ENCODE measurements at regions not wholly inside any gene's neighbourhood (a gene's known extent, or its start where the extent isn't known, plus 50 kb on each side); places are given as distances from the start of the nearest gene placed in this dataset.

- ChIA-PET POLR2A (ENCODE audit: partially characterized antibody) (no interaction called here), CTCF (ENCODE audit: partially characterized antibody) (no interaction called here)
- intact Hi-C loops (cut with micrococcal nuclease): no loop called here
- no peak overlapping the region for H3K27ac ChIP-seq (ENCODE audit: low read depth, low read length)
- no peaks in the 10 kb centered on the region for H3K36me3 ChIP-seq (ENCODE audit: insufficient read depth, low read length)
- Mint-ChIP-seq H3K36me3 (no peaks in the 10 kb centered on the region), H3K27ac (no peak overlapping the region), H3K4me3 (no peak overlapping the region), H3K9me3 (peaks cover 0 to 6% (median 3%) of the 10 kb centered on the region in 8 donors), H3K4me1 (no peaks in the 10 kb centered on the region), H3K27me3 (no peaks in the 10 kb centered on the region)
- no peaks in the 10 kb centered on the region for H3K9me3 ChIP-seq (ENCODE audit: control insufficient read depth in 1 of 2, low read length in 2 of 2)
- no peak for DNase-seq
- H3K4me3 ChIP-seq (ENCODE audit: low read length in 2 of 2): no peak overlapping the region
- no peaks in the 10 kb centered on the region for H3K27me3 ChIP-seq (ENCODE audit: insufficient read depth, low read length)
- no peaks in the 10 kb centered on the region for H3K4me1 ChIP-seq (ENCODE audit: insufficient read depth, low read length)
Observed at GRCh38 chr13:82565201-82565600, 1317.1 kb downstream of the SLITRK1 start.

- Mint-ChIP-seq H3K27ac (no peak overlapping the region), H3K4me1 (no peaks in the 10 kb centered on the region), H3K27me3 (no peaks in the 10 kb centered on the region), H3K36me3 (no peaks in the 10 kb centered on the region), H3K4me3 (no peak overlapping the region), H3K9me3 (peaks cover 0 to 3% (median 0%) of the 10 kb centered on the region in 8 donors)
- Histone ChIP-seq H3K27me3 (ENCODE audit: insufficient read depth, low read length) (no peaks in the 10 kb centered on the region), H3K4me3 (ENCODE audit: low read length in 2 of 2) (no peak overlapping the region), H3K9me3 (ENCODE audit: control insufficient read depth in 1 of 2, low read length in 2 of 2) (no peaks in the 10 kb centered on the region), H3K36me3 (ENCODE audit: insufficient read depth, low read length) (no peaks in the 10 kb centered on the region), H3K4me1 (ENCODE audit: insufficient read depth, low read length) (no peaks in the 10 kb centered on the region), H3K27ac (ENCODE audit: low read depth, low read length) (no peak overlapping the region)
- intact Hi-C loops (cut with micrococcal nuclease): no loop called here
- DNase-seq: no peak
- ChIA-PET CTCF (ENCODE audit: partially characterized antibody) (no interaction called here), POLR2A (ENCODE audit: partially characterized antibody) (no interaction called here)
Observed at GRCh38 chr13:82560889-82561288, 1321.4 kb downstream of the SLITRK1 start.

- H3K4me3 Mint-ChIP-seq: no peak overlapping the region
- peaks cover 0 to 4% (median 2%) of the 10 kb centered on the region in 8 donors for H3K9me3 Mint-ChIP-seq
- H3K36me3 ChIP-seq (ENCODE audit: insufficient read depth, low read length): no peaks in the 10 kb centered on the region
- H3K36me3 Mint-ChIP-seq: no peaks in the 10 kb centered on the region
- POLR2A ChIA-PET (ENCODE audit: partially characterized antibody): no interaction called here
- H3K27ac Mint-ChIP-seq: no peak overlapping the region
- H3K4me1 Mint-ChIP-seq: no peaks in the 10 kb centered on the region
- H3K4me3 ChIP-seq (ENCODE audit: low read length in 2 of 2): no peak overlapping the region
- H3K4me1 ChIP-seq (ENCODE audit: insufficient read depth, low read length): no peaks in the 10 kb centered on the region
- no peaks in the 10 kb centered on the region for H3K27me3 Mint-ChIP-seq
- intact Hi-C loops (cut with micrococcal nuclease): no loop called here
- CTCF ChIA-PET (ENCODE audit: partially characterized antibody): no interaction called here
- DNase-seq: no peak
- no peaks in the 10 kb centered on the region for H3K27me3 ChIP-seq (ENCODE audit: insufficient read depth, low read length)
- no peaks in the 10 kb centered on the region for H3K9me3 ChIP-seq (ENCODE audit: control insufficient read depth in 1 of 2, low read length in 2 of 2)
- no peak overlapping the region for H3K27ac ChIP-seq (ENCODE audit: low read depth, low read length)
Observed at GRCh38 chr13:82522872-82523271, 1359.4 kb downstream of the SLITRK1 start.

DNA sequence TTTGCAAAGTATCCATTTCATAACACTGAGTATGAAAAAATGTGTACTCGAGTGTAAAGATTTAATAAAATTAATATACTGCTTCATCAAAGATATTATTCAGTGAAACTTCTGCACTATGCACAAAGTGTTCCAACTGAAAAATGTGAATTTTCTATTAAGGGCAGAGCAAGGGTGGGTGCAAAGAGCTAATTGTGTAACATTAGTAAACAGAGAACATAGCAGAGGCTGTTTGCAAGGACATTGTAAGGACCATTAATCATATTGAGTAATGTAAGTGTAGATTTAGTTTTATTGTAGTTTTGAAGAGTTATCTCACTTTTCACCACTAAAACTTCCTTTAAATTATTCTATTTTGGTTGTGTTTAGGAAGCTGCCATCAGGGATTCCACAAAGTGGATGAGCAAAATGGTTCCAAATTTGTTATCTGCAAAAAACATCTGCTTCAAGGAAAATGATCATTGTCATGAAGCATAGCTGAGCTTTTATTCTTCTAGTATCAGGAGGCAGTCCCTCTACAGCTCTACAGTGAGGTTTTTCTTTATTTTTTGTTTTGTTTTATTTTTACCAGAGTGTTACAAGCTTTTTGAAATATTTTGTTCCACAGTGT, 1375.4 kb downstream of the SLITRK1 start:
- Mint-ChIP-seq H3K4me1 (no peaks in the 10 kb centered on the region), H3K27ac (no peak overlapping the region), H3K27me3 (no peaks in the 10 kb centered on the region), H3K4me3 (no peak overlapping the region), H3K9me3 (peaks cover 0 to 16% (median 5%) of the 10 kb centered on the region in 8 donors), H3K36me3 (no peaks in the 10 kb centered on the region)
- POLR2A ChIA-PET (ENCODE audit: partially characterized antibody): no interaction called here
- H3K27me3 ChIP-seq (ENCODE audit: insufficient read depth, low read length): no peaks in the 10 kb centered on the region
- H3K27ac ChIP-seq (ENCODE audit: low read depth, low read length): no peak overlapping the region
- no peaks in the 10 kb centered on the region for H3K9me3 ChIP-seq (ENCODE audit: control insufficient read depth in 1 of 2, low read length in 2 of 2)
- intact Hi-C loops (cut with micrococcal nuclease): no loop called here
- no peak overlapping the region for H3K4me3 ChIP-seq (ENCODE audit: low read length in 2 of 2)
- DNase-seq: no peak
- CTCF ChIA-PET (ENCODE audit: partially characterized antibody): no interaction called here
- no peaks in the 10 kb centered on the region for H3K36me3 ChIP-seq (ENCODE audit: insufficient read depth, low read length)
- H3K4me1 ChIP-seq (ENCODE audit: insufficient read depth, low read length): no peaks in the 10 kb centered on the region

DNA sequence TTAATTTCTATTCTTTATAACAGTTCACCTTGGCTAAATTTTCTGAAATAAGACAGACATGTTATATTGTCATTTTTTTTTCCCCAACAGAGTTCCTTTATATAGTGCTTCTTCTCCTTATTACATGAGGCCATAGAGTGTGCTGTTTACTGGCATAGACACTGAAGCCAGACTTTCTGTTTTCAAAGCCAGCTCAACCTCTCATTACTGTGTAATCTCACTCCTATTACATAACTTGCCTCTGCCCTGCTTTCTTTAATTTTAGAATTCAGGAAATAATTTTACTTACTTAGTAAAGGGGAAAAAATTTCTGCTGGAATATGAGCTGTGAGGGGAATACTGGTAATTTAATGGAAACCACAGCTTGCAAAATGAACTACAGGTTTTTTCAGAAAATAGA, 1380.4 kb downstream of the SLITRK1 start:
- H3K4me1 ChIP-seq (ENCODE audit: insufficient read depth, low read length): no peaks in the 10 kb centered on the region
- no peaks in the 10 kb centered on the region for H3K27me3 ChIP-seq (ENCODE audit: insufficient read depth, low read length)
- no peaks in the 10 kb centered on the region for H3K36me3 ChIP-seq (ENCODE audit: insufficient read depth, low read length)
- ChIA-PET POLR2A (ENCODE audit: partially characterized antibody) (no interaction called here), CTCF (ENCODE audit: partially characterized antibody) (no interaction called here)
- intact Hi-C loops (cut with micrococcal nuclease): no loop called here
- DNase-seq: no peak
- no peak overlapping the region for H3K27ac ChIP-seq (ENCODE audit: low read depth, low read length)
- no peaks in the 10 kb centered on the region for H3K4me1 Mint-ChIP-seq
- no peak overlapping the region for H3K4me3 Mint-ChIP-seq
- no peaks in the 10 kb centered on the region for H3K36me3 Mint-ChIP-seq
- H3K9me3 ChIP-seq (ENCODE audit: control insufficient read depth in 1 of 2, low read length in 2 of 2): no peaks in the 10 kb centered on the region
- no peaks in the 10 kb centered on the region for H3K27me3 Mint-ChIP-seq
- no peak overlapping the region for H3K4me3 ChIP-seq (ENCODE audit: low read length in 2 of 2)
- H3K9me3 Mint-ChIP-seq: peaks cover 0 to 7% (median under 1%) of the 10 kb centered on the region in 8 donors
- no peak overlapping the region for H3K27ac Mint-ChIP-seq

DNA sequence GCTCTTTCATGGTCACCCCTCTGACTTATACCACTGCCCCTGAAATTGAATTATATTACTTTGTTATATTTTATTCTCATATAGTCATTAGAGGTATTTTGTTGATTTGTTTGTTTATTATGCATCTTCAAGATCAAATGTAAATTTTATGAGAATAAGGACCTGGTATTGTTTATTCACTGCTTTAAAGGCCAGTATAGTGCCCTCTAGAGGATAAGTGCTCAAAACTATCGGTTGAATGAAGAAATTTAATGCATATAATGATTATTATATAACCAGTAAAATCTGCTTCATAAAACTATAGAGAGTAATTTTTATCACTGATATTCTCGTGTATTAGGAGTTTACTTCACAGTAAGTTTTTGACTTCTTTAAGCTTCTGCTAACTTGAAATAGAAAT, 1401.9 kb downstream of the SLITRK1 start:
- Mint-ChIP-seq H3K9me3 (peaks cover 0 to 8% (median 4%) of the 10 kb centered on the region in 8 donors), H3K27me3 (no peaks in the 10 kb centered on the region), H3K4me1 (no peaks in the 10 kb centered on the region), H3K4me3 (no peak overlapping the region), H3K36me3 (no peaks in the 10 kb centered on the region), H3K27ac (no peak overlapping the region)
- H3K4me1 ChIP-seq (ENCODE audit: insufficient read depth, low read length): no peaks in the 10 kb centered on the region
- intact Hi-C loops (cut with micrococcal nuclease): no loop called here
- no peak overlapping the region for H3K27ac ChIP-seq (ENCODE audit: low read depth, low read length)
- H3K27me3 ChIP-seq (ENCODE audit: insufficient read depth, low read length): no peaks in the 10 kb centered on the region
- H3K9me3 ChIP-seq (ENCODE audit: control insufficient read depth in 1 of 2, low read length in 2 of 2): no peaks in the 10 kb centered on the region
- no peak for DNase-seq
- no peak overlapping the region for H3K4me3 ChIP-seq (ENCODE audit: low read length in 2 of 2)
- CTCF ChIA-PET (ENCODE audit: partially characterized antibody): no interaction called here
- no peaks in the 10 kb centered on the region for H3K36me3 ChIP-seq (ENCODE audit: insufficient read depth, low read length)
- POLR2A ChIA-PET (ENCODE audit: partially characterized antibody): no interaction called here

DNA sequence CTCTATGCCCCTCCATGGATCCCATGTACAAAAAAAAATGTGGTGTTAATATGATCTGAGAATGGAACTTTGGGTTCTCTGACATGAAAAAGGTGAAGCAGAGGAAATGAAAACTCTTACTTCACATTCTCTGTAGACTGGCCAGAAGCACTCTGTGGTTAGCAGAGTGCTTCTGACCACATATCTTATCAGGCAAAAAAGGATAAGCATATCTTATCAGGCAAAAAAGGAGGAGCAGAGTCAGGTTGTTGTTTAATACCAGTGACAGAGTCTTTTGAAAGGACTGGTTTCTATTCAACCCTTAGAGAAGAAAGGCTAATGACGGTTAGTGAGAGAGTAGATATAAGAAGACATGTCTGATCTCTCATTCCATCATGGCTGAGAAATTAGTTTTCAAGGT, 1404.8 kb downstream of the SLITRK1 start:
- ChIA-PET POLR2A (ENCODE audit: partially characterized antibody) (no interaction called here), CTCF (ENCODE audit: partially characterized antibody) (no interaction called here)
- no peak overlapping the region for H3K27ac ChIP-seq (ENCODE audit: low read depth, low read length)
- no peak for DNase-seq
- no peaks in the 10 kb centered on the region for H3K4me1 Mint-ChIP-seq
- no peaks in the 10 kb centered on the region for H3K36me3 ChIP-seq (ENCODE audit: insufficient read depth, low read length)
- no peaks in the 10 kb centered on the region for H3K27me3 ChIP-seq (ENCODE audit: insufficient read depth, low read length)
- H3K9me3 ChIP-seq (ENCODE audit: control insufficient read depth in 1 of 2, low read length in 2 of 2): no peaks in the 10 kb centered on the region
- H3K4me1 ChIP-seq (ENCODE audit: insufficient read depth, low read length): no peaks in the 10 kb centered on the region
- no peaks in the 10 kb centered on the region for H3K36me3 Mint-ChIP-seq
- H3K27me3 Mint-ChIP-seq: no peaks in the 10 kb centered on the region
- no peak overlapping the region for H3K4me3 Mint-ChIP-seq
- no peak overlapping the region for H3K27ac Mint-ChIP-seq
- intact Hi-C loops (cut with micrococcal nuclease): no loop called here
- H3K4me3 ChIP-seq (ENCODE audit: low read length in 2 of 2): no peak overlapping the region
- H3K9me3 Mint-ChIP-seq: peaks cover 0 to 6% (median 4%) of the 10 kb centered on the region in 8 donors

DNA sequence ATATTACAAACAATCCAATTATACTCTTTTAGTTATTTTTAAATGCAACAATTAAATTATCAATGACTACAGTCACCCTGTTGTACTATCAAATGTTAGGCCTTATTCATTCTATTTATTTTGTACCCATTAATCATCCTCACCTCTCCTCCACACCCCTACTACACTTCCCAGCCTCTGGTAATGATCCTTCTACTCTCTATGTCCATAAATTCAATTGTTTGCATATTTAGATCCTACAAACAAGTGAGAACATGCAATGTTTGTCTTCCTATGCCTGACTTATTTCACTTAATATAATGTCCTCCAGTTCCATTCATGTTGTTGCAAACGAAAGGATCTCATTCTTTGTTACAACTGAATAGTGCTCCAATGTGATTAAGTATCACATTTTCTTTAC, 1414.6 kb downstream of the SLITRK1 start:
- Histone ChIP-seq H3K27me3 (ENCODE audit: insufficient read depth, low read length) (no peaks in the 10 kb centered on the region), H3K4me1 (ENCODE audit: insufficient read depth, low read length) (no peaks in the 10 kb centered on the region), H3K4me3 (ENCODE audit: low read length in 2 of 2) (no peak overlapping the region), H3K36me3 (ENCODE audit: insufficient read depth, low read length) (no peaks in the 10 kb centered on the region), H3K27ac (ENCODE audit: low read depth, low read length) (no peak overlapping the region), H3K9me3 (ENCODE audit: control insufficient read depth in 1 of 2, low read length in 2 of 2) (no peaks in the 10 kb centered on the region)
- Mint-ChIP-seq H3K4me1 (no peaks in the 10 kb centered on the region), H3K36me3 (no peaks in the 10 kb centered on the region), H3K27ac (no peak overlapping the region), H3K9me3 (peaks cover 0 to 8% (median 0%) of the 10 kb centered on the region in 8 donors), H3K4me3 (no peak overlapping the region), H3K27me3 (no peaks in the 10 kb centered on the region)
- POLR2A ChIA-PET (ENCODE audit: partially characterized antibody): no interaction called here
- CTCF ChIA-PET (ENCODE audit: partially characterized antibody): no interaction called here
- DNase-seq: no peak
- intact Hi-C loops (cut with micrococcal nuclease): no loop called here

Data from CD4-positive, alpha-beta memory T cell (primary cell).